SK-N-SH treated with all-trans-retinoic acid at 6 μM for 48 hours (cell line): ENCODE measurements at regions not wholly inside any gene's neighbourhood (a gene's known extent, or its start where the extent isn't known, plus 50 kb on each side); places are given as distances from the start of the nearest gene placed in this dataset.

Experiments
- CREB5 ChIP-seq: fragments of 250-450 bp; sonication (Bioruptor Pico); IDR thresholded peaks from 2 replicates; pipeline ENCODE4 v1.5.1; 2020; ENCODE audit warnings: low read depth, mild to moderate bottlenecking, moderate library complexity
- CSDC2 ChIP-seq: fragments of 250-450 bp; sonication (Bioruptor Pico); IDR thresholded peaks from 2 replicates; pipeline ENCODE4 v1.5.0; 2020; ENCODE audit warnings: mild to moderate bottlenecking, moderate library complexity
- ISL1 ChIP-seq: fragments of 250-450 bp; sonication (Bioruptor Pico); IDR thresholded peaks from 2 replicates; pipeline ENCODE4 v2.1.2; 2022; ENCODE audit warnings: mild to moderate bottlenecking, moderate library complexity
- ZFP30 ChIP-seq: fragments of 450-650 bp; formaldehyde crosslinking; IDR thresholded peaks from 2 replicates; pipeline ENCODE4 v1.5.0; 2022; ENCODE audit warnings: mild to moderate bottlenecking, moderate library complexity
- ZNF8 ChIP-seq: fragments of 450-650 bp; formaldehyde crosslinking; IDR thresholded peaks from 2 replicates; pipeline ENCODE4 v1.5.0; 2020; ENCODE audit warnings: mild to moderate bottlenecking, moderate library complexity

GRCh38 chr19:28670836-28671235 lies 542.1 kb downstream of the UQCRFS1 start:
- TF ChIP-seq CSDC2, result no peak
- TF ChIP-seq CREB5 (CRISPR knock-in tag), result no peak
- TF ChIP-seq ZFP30 (CRISPR knock-in tag), result no peak
- TF ChIP-seq ISL1 (CRISPR knock-in tag), result no peak
- TF ChIP-seq ZNF8 (CRISPR knock-in tag), result no peak
